ENCODE measurements at regions not wholly inside any gene's neighbourhood (a gene's known extent, or its start where the extent isn't known, plus 50 kb on each side); places are given as distances from the start of the nearest gene placed in this dataset.

DNA sequence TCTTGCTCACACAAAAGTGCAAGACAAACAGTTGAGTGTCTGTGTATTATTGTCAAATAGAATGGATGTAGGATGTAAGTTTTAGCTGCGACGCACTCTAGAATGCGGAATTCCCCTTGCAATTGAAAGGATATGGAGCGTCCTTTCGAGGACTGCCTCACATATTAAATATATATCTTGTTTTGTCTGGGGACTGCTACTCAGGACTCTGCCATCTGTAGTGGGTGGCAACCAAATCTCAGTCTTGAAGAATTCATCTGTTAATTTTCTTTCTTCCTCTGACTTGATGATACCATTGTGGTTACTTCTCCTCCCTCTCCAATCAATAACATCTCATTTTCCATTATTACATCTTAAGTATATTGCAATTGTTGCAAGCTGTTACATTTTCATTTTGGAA, 121.6 kb downstream of the SOX4 start:
- TF ChIP-seq, protein P1, sequence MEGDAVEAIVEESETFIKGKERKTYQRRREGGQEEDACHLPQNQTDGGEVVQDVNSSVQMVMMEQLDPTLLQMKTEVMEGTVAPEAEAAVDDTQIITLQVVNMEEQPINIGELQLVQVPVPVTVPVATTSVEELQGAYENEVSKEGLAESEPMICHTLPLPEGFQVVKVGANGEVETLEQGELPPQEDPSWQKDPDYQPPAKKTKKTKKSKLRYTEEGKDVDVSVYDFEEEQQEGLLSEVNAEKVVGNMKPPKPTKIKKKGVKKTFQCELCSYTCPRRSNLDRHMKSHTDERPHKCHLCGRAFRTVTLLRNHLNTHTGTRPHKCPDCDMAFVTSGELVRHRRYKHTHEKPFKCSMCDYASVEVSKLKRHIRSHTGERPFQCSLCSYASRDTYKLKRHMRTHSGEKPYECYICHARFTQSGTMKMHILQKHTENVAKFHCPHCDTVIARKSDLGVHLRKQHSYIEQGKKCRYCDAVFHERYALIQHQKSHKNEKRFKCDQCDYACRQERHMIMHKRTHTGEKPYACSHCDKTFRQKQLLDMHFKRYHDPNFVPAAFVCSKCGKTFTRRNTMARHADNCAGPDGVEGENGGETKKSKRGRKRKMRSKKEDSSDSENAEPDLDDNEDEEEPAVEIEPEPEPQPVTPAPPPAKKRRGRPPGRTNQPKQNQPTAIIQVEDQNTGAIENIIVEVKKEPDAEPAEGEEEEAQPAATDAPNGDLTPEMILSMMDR (IDR thresholded peaks at IDR 0.05), result no peak
- TF ChIP-seq HOXA7 (CRISPR knock-in tag; IDR thresholded peaks at IDR 0.05) (no peak), POLR2A (IDR thresholded peaks at IDR 0.05; ENCODE audit: low read length) (no peak), CBX8 (IDR thresholded peaks at IDR 0.05) (no peak), EP300 (IDR thresholded peaks at IDR 0.05) (no peak), FOSL2 (IDR thresholded peaks at IDR 0.05) (no peak), FOSL2 (CRISPR knock-in tag; IDR thresholded peaks at IDR 0.05) (no peak), MAX (IDR thresholded peaks at IDR 0.05) (no peak), ZFP36 (IDR thresholded peaks at IDR 0.05; ENCODE audit: borderline replicate concordance, partially characterized antibody) (no peak)
- TF ChIP-seq, protein P2, sequence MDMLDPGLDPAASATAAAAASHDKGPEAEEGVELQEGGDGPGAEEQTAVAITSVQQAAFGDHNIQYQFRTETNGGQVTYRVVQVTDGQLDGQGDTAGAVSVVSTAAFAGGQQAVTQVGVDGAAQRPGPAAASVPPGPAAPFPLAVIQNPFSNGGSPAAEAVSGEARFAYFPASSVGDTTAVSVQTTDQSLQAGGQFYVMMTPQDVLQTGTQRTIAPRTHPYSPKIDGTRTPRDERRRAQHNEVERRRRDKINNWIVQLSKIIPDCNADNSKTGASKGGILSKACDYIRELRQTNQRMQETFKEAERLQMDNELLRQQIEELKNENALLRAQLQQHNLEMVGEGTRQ (IDR thresholded peaks at IDR 0.05), result no peak

Measured in A549 (cell line).